22Rv1 (cell line): ENCODE measurements at regions not wholly inside any gene's neighbourhood (a gene's known extent, or its start where the extent isn't known, plus 50 kb on each side); places are given as distances from the start of the nearest gene placed in this dataset.
"Not testable (repeated sequence)": the region's sequence is repeated elsewhere in the genome, so short reads cannot be mapped to it uniquely, and the experiment has no call there.

Experiments used
- H3K27ac ChIP-seq: fragments of 450-650 bp; 2 replicates; pipeline ENCODE4 v1.5.1; 2017
- CTCF ChIP-seq: fragments of 450-650 bp; IDR thresholded peaks from 2 replicates; pipeline ENCODE4 v1.5.1; 2017; ENCODE audit warnings: mild to moderate bottlenecking
- ZFX ChIP-seq: fragments of 450-650 bp; IDR thresholded peaks from 2 replicates; pipeline ENCODE4 v1.6.1; 2017; ENCODE audit warnings: antibody characterized with exemption, borderline replicate concordance

DNA sequence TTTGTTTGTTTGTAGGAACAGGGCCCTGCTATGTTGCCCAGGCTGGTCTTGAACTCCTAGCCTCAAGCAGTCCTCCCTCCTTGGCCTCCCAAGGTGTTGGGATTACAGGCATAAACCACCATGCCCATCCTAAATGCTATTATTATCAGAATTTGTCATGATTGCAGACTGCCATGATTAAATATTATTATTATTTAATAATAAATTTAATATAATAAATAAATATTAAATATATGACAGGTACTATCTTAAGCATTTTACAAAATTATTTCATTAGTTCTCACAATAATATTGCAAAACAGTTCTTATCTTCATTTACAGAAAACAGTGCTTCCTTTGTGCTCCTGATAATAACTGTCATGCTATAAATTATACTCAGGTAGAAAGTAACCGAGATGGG lies 133.4 kb upstream of the JADE1 start:
- TF ChIP-seq ZFX (no peak), CTCF (no peak)
- H3K27ac ChIP-seq: no peak overlapping the region

DNA sequence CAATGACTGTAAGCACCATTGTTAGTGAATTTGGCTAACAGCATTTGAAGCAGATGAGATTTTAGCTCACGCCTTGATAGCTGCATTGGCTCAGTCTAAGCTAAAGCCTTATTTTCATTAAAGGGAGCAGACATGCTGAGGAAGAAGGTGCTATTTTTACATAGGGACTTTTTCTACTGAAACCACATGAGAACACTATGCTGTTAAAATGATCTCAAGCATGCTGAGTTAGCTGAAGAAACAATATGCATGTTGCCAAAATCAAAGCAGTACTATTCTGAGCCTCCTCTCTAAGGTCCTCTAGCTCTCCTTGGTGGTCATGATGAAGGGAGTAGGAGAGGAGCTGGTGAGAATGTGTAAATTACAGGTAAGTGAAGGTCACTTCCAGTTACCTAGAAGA lies 134.4 kb upstream of the JADE1 start:
- TF ChIP-seq ZFX (no peak), CTCF (no peak)
- no peak overlapping the region for H3K27ac ChIP-seq

DNA sequence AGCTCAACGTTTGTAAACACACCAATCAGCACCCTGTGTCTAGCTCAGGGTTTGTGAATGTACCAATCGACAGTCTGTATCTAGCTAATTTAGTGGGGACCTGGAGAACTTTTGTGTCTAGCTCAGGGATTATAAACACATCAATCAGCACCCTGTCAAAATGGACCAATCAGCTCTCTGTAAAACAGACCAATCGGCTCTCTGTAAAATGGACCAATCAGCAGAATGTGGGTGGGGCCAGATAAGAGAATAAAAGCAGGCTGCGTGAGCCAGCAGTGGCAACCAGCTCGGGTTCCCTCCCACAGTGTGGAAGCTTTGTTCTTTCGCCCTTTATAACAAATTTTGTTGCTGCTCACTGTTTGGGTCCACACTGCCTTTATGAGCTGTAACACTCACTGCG lies 136.3 kb upstream of the JADE1 start:
- not testable (repeated sequence) for H3K27ac ChIP-seq

GRCh38 chr4:128672596-128672995 lies 136.9 kb upstream of the JADE1 start:
- not testable (repeated sequence) for H3K27ac ChIP-seq

- no peak for TF ChIP-seq CTCF
- no peak for TF ChIP-seq ZFX
- H3K27ac ChIP-seq: no peak overlapping the region
Measured at GRCh38 chr4:128670513-128670912, 139.0 kb upstream of the JADE1 start.

DNA sequence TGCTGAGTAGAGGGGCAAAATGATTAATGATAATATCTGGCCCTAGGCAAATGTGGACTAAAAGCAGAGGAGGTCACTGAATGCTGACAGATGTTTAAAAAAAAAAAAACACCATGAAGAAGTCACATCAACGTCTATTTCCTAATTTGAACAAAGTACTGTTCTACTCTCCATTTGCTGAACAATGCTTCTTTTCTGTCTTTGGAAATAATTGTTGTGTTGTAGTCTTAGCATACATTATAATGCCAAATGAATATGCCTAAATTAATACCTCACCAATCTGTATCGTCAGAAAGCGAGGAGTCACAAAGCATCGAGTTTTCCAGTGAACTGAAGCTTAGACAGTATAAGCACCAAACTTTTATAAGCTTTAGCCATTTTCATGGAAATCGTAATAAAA lies 140.9 kb upstream of the JADE1 start:
- no peak for TF ChIP-seq CTCF
- TF ChIP-seq ZFX: no peak
- H3K27ac ChIP-seq: no peak overlapping the region

DNA sequence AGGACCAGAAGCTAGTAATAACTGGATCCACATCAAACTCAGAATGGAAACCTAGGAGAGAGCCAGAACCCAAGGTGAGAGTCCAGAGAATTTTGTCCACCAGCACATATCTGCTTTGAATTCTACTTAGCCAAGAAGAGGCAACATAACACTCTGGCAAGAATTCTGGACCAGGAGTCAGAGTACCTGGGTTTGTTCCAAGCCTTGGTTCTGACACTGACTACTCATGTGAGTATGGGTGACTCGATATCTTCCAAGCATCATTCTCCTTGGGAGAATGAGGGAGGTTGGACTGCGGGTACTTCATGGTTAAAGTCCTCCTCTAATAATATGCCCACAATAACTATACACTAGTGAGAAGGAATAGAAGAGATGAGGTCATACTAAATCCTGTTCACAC lies 144.0 kb upstream of the JADE1 start:
- H3K27ac ChIP-seq: no peak overlapping the region
- TF ChIP-seq ZFX (no peak), CTCF (no peak)

DNA sequence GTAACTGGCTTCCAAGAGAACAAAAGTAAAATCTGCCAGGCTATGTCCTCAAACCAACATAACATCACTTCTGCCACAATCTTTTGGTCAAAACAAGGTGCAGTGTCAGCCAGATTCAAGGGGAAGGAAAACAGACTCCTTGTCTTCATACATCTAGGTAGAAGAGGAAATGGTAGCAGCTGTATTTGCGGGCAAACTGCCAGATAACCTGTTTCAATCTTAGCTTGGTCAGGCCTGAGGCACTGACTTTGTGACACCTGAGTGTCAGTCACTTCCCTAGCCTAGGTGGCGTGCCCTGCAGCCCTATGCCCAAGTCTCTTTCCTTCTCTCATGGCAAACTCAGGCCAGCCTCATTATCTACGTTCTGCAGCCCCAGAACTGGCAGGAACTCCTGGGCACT lies 146.2 kb upstream of the JADE1 start:
- H3K27ac ChIP-seq: no peak overlapping the region
- TF ChIP-seq ZFX (no peak), CTCF (no peak)

- no peak for TF ChIP-seq CTCF
- no peak for TF ChIP-seq ZFX
Measured at GRCh38 chr4:128661479-128661878, 148.0 kb upstream of the JADE1 start.

More at GRCh38 chr4:128661479-128661878, 148.0 kb upstream of the JADE1 start:
- peak overlapping the region; percentile 88 for H3K27ac ChIP-seq
